ENCODE measurements at regions not wholly inside any gene's neighbourhood (a gene's known extent, or its start where the extent isn't known, plus 50 kb on each side); places are given as distances from the start of the nearest gene placed in this dataset.

DNA sequence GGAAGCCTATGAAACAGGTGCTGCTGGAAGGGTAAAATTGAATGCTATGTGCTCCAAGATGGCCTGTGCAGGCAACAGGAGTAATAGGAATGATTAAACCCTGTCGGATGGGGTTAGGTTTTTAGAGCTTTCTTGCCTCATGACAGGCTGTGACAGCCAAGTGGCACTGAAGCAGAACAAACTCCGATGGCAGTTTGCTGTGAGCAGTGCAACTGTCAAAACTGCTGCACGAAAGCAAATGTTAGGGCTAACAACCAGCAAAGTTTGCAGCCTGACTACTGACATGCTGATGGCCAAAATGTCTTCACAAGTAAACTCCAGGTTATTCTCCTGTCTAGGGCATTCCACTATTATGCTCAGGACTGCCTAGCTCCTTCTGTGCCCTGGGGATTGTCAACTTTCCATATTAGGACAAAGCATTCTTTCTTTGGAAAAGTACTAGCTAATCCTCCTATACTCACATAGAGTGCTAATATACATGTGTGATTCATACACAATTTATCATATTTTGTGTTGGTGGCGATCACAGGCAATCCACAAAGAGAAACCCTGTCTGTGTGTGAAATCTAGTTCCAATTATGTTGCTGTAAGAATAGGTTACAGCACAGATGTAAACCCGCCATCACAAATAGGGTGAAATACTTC is 486.6 kb upstream of the TENM3 start:
- TF ChIP-seq, protein P1, sequence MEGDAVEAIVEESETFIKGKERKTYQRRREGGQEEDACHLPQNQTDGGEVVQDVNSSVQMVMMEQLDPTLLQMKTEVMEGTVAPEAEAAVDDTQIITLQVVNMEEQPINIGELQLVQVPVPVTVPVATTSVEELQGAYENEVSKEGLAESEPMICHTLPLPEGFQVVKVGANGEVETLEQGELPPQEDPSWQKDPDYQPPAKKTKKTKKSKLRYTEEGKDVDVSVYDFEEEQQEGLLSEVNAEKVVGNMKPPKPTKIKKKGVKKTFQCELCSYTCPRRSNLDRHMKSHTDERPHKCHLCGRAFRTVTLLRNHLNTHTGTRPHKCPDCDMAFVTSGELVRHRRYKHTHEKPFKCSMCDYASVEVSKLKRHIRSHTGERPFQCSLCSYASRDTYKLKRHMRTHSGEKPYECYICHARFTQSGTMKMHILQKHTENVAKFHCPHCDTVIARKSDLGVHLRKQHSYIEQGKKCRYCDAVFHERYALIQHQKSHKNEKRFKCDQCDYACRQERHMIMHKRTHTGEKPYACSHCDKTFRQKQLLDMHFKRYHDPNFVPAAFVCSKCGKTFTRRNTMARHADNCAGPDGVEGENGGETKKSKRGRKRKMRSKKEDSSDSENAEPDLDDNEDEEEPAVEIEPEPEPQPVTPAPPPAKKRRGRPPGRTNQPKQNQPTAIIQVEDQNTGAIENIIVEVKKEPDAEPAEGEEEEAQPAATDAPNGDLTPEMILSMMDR (IDR thresholded peaks at IDR 0.05): no peak
- TF ChIP-seq POLR2A (IDR thresholded peaks at IDR 0.05): no peak
